GM18517 (cell line): ENCODE measurements at regions not wholly inside any gene's neighbourhood (a gene's known extent, or its start where the extent isn't known, plus 50 kb on each side); places are given as distances from the start of the nearest gene placed in this dataset.

Experiments used
- ATAC-seq: cut with Tn5 transposase; IDR thresholded peaks from one replicate; pipeline ENCODE4 v1.9.1; 2021; ENCODE audit warnings: mild to moderate bottlenecking, moderate library complexity; ENCODE audit not compliant: unreplicated experiment

DNA sequence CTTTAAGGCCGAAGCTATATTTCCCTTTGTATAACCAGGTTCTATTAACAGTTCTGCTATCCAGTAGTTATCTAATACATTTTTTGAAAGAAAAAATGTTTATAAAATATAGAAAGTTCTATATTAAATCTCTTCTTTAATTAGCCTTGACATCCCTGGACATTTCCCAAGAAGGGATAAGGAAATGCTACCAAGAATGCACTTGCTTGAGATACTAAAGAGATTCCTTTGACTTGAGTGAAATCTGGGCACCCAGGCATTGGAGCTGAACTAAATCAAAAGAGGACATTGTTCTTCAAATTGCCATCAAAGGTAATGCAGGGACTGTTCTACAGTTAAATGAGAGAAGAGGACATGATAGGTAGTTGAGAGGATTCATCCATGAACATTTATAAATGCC lies 535.9 kb upstream of the FAT3 start:
- no peak for ATAC-seq

DNA sequence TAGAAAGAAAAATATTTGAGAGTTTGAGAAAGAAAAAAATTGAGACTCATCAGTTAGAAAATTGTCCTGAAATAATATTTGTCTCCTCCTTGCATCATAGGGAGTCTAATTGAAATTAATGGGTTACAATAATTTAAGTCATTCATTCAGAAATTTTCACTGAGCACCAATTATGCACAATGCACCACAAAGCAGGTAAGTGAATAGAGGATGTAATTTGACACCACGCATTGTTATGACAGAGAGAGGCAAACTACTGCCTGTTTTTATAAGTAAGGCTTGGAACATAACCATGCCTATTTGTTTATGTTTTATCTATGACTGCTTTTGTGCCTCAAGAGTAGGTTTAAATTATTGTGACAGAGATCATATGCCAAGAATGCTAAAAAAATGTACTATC lies 537.9 kb upstream of the FAT3 start:
- ATAC-seq, result no peak

DNA sequence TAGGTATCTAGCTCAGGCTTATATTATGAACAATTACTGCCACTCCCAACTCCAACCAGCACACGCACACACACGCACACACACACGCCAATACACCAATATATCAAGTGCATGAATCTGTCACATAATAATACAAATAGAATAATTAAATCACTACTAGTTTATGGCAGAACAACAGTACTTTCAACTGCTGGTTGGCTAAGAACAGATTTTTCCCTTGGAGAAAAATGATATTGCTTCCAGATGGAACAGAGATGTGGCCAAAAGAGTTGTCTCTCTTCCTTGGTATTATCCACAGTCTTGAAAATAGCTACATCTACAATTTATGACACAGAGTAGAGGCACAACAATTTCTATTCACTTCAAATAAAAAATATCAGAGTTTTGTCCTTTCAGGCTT lies 538.3 kb upstream of the FAT3 start:
- no peak for ATAC-seq

DNA sequence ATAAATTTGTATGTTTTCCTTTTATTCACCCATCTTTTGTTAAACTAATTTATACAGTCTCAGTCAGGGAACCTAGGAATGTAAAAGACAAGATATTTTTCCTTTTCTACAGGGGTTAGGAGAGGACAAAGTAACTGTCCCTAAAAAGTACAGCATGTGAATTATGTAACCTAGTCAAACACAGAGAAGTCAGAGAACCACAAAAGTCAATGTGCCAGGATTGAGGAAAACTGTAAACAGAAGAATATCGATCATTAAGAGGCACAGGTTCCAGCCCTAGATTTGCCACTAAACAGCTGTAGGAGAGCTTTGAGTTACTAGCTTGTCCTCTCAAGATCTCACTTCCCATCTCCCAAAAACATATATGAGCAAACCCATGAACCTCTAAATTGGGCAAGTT lies 550.9 kb upstream of the FAT3 start:
- ATAC-seq, result no peak

DNA sequence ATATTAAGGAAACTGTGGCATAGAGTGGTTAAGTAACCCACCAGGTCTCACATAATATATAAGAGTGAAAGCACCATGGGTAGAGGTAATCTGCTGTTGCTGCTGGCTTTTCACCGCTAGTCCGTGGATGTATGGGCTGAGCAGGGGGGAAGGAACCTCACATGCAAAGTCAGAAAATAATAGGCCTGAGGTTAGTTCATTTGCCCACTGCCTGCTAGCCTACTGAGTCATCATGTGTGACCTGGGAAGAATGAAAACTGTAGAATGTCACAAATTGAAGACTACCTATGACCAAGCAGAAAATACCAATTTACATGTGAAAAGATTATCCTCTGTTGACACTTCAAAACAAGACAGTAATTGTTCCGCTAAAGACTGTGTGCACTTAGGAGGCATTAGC lies 560.1 kb upstream of the FAT3 start:
- ATAC-seq, result no peak

DNA sequence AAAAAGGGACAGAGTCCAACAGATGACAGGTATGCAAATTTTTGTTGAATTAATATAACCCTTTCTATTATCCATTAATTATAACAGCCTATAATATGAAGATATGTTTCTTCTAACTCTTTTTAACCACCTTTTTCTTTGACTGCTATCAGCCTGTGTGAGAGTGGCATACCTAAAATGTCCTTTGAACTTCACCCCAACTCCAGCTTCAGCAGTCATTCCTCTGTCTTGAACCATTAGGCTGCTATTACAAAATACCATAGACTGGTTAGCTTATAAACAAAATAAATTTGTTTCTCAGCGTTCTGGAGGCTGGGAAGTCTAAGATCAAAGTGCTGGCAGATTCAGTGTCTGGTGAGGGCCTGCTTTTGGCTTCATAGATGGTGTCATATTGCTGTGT lies 564.6 kb upstream of the FAT3 start:
- no peak for ATAC-seq

DNA sequence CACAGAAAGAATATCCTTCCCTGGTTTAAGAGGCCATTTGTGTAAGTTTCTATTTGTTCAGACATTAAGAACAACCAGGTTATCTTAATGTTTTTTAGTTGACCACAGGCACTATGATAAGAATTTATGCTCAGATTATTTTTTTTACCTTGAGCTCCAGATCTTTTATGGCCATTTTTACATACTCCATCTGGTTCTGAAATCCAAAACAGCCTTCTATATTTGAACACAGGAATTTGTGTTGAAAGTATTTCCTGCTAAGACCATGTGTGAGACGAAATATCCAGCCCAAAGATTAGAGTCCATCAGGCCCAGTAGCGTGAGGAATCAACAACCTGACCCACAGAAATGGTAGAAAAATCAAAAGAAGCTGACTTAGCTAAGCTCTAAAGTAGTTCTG lies 569.9 kb upstream of the FAT3 start:
- no peak for ATAC-seq

DNA sequence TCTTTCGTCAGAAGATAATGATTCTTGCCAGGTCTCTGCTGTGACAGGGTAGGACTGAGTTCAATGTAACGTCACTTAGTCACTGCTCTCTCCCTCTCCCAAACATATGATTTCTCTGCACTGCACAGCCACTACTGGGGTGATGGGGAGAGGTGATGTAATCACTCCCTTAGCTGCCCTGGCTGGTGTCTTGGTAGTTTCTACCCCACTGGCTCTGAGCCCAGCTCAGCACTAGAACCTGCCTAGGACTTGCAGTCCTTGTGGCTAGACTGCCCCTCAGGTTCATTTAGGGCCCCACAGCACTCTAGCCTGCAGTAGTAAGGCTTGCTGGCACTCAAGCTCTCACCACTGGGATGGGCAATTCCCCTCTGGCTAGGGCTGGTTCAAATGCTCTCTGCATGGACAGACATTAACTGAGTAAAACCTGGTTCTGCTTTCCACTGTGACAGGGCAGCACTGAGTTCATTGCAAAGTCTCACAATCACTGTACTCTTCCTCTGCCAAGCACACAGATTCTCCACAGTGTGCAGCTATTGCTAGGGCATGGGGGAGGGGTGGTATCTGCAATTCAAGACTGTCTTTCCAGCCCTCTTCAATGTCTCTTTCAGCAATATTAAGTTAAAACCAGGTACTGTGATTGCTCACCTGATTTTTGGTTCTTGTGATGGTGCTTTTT lies 571.4 kb upstream of the FAT3 start:
- ATAC-seq, result no peak

DNA sequence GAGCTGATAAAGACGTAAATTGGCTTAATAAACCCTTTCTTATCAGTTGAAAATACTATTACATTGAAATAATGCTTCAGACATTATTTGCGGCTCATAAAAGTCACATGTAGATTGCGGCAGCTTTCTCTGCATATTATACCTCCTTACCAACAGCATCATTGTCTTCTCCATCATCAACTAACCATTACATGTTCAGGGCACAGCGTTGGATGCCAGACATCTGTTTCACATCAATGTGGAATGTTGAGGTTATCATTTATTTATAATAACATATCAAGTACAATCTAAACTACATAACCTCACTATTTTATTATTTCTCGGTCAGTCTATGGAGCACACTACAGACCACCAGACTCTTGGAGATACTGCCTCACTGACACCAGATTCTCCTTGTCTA lies 573.8 kb upstream of the FAT3 start:
- ATAC-seq, result no peak

DNA sequence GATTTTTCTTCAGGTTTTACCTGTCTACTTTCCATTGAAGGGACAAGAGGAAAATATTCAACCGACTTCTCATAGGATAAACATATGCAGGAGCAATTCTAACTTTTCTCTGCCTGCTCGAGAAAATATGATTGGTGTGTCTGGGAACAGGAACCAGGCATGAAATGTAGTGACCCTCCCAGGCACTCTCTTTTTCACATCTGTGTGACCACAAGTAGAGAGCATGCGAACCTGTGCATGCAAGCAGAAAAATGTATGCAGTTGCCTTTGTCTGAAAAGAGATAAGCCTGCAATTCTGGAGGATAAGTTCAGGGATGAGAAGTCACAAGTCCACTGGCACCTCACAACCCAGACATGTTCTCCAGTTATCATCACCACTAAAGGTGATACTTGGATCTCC lies 583.5 kb upstream of the FAT3 start:
- ATAC-seq, result no peak

DNA sequence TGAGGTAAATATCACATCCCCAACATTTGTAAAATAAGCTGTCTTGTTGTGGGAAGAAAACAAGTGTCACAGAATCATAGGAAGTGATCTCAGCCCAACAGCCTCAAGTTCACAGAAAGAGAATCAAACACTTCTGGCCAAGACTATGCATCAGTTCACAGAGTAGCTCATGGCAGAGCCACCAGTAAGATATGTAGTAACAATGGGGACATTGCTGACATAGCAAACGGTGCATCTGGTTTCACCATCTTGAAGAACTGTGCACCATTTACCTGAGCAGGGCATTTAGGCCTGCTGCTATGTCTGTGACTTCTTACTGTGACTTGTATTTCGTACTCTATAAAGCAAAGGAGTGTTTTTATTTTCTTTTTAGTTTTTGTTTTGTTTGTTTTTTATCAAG lies 585.3 kb upstream of the FAT3 start:
- no peak for ATAC-seq

DNA sequence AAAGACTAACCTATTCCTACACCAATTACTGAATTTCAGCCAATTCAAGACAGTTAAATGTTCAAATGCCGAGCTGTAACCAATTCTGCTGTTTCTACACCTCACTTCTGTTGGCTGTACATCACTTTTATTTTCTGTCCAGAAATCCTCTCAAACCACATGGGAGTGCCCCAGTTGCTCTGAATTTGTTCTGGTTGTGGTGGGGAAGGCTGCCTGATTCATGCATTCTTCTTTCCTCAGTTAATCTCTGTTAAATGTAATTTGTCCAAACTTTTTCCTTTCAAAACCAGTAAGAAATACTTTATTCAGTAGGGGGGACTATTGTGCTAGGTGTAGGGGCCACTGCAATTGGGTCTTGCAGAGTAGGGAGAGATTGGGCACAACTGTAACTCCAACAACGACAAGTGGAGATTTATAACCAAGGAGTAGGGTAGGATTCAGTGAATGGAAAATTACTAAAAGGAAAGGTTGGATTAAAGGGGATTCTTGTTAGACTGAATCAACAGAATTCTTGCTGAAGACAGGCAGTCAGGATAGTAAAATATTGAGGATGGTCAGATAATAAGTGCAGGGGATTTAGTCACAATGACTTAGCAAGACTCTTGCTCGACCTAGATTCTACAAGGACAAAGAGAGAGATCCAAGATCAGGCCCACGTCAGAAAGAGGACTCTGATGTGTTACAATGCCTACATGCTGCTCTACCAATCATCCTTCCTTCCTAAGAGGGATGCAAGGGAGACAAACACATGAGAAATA lies 593.5 kb upstream of the FAT3 start:
- no peak for ATAC-seq

DNA sequence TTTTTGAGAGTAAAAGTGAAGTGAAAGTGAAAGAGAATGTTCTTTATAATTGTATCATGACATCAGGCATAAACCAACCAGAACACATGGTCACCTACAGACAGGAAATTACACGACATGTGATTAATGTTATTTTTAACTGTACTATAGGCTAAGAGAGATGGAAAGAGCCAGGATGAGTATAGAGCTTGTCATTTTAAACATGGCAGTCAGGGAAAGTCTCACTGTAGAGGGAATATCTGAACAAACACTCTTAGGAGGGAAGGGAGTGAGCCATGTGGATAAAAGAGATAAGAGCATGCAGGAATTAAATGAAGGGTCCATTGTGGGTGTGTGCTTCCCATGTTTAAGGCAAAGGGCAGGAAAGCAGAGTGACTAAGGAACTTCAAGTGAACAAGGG lies 599.1 kb upstream of the FAT3 start:
- no peak for ATAC-seq

DNA sequence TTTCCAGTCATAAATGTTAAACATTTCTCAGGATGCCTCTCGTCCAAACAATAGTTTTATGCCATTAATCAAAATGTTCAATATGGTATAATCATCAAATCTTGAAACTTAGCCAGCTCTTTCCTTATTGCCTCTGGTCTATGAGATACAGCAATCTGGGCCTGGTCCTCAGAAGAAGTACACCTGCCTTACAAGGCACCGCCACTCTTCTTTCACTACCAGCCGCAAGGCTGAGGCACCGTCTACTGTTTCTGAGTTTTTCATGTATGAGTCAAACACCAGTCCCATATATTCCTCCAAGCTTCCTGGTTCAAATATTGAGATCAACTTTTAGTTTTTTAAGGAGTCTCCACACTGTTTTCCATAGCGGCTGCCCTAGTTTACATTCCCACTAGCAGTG lies 600.6 kb upstream of the FAT3 start:
- no peak for ATAC-seq

DNA sequence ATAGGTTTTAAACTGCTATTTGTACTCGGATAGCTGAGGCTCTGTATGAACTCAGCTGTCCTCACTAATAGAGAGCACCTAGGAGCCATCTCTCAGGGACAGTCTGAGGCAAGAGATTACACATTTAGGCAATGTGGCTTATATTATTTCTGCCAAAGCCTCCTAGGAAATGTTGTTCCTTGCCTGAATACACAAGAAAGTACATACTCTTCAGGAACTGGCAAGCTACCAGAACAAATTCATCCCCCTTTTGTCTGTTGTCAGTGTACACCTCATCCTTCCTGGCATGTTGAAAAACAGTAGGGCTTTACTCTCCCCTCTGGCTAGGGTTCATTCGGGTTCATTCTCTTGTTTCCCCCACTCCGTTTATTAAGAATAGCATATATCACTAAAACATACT lies 615.9 kb upstream of the FAT3 start:
- no peak for ATAC-seq

DNA sequence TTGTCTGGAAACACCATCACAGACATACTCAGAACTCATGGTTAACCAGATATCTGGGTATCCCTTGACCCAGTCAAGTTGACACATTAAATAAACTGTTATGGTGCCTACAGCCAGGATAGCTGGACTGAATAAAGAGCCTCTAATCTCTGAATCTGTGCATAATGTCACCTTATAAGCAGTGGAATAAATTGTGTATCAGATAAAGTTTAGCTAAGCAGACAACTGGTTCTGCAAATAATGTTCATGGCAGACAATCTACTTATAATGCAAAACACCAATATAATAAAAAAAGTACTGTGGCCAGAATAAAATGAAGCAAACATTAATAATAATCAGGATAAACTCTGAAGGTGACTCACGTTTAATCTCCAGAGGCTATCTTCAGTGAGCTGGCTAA lies 628.5 kb upstream of the FAT3 start:
- no peak for ATAC-seq

DNA sequence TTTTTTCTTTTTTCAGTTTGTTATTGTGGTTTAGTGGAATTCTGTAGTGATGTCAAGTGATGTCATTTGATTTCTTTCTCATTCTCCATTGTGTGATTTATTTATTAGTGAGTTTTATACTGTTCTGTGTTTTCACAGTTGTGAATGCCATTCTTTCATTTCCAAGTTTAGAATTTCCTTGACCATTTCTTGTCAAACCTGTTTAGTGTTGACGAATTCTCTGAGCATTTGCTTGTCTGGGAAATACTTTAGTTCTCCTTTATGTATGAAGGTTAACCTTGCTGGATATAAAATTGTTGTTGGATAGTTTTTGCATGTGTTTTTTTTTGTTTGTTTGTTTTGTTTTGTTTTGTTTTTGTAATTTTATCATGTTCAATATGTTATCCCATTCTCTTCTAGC lies 633.6 kb upstream of the FAT3 start:
- no peak for ATAC-seq

DNA sequence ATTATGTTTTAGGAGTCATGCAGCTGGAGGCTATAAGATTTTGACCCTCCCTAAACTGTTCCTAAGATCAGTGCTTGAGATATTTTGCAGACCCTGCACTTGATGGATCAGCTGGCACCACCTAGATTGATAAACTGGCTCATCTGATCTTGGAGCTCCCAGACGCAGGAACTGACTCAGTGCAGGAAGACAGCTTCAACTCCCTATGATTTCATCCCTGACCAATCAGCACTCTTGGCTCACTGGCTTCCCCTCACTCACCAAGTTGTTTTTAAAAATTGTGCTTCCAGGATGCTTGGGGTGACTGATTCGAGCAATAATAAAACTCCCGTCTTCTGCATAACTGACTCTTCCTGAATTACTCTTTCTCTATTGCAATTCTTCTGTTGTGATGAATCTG lies 637.5 kb upstream of the FAT3 start:
- no peak for ATAC-seq

DNA sequence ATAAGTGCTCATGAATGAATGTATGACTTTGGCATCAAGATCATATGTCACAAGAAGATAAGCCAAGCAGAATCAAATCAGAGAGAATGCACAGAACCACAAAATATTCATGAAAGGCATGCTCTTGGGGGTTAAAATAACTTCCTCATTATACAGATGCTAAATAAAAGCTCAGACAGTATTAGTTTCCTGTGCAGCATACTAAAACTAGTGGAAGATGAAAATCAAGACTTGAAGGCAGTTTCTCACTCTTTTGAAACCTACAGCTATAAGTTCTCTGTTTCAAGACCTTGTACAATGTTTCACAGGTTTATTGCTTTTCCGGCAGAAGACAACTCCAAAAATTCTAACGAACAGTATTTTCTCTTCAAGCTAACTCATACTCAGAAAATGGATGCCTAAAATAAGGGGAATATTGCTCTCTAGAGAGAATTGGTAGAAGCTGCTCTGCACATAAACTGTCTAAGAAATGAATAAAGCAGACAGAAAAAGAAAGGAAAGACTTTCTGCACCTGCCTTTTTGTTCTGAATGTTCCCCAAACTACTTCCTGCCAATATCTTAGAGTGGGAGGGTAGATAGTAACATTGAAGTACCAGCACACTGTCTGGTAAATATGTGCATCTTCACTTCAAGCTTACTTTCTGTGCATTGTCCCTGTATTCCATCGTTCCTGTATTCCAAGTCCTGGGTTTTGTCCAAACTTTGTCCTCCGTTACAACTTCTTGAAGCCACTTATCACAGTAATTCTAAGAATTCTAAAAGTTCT lies 639.4 kb upstream of the FAT3 start:
- ATAC-seq, result no peak

DNA sequence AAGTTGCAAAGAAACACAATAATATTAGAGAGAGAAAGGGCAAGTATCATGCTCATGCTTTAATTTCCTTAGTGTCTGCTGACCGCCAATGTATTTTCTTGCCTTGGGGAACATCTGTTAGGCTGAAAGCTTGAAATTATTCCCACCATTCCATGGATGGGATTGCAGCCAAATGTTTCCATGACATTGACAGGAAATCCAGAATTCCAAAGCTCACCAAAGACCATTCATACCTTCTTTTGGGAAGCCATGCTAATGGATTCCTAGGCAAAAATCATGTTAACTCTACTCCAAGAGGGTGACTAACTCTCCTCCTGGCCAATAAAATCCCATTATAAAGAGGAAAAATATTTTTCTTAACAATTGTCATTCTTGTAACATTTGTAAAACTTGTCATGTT lies 661.4 kb upstream of the FAT3 start:
- no peak for ATAC-seq

DNA sequence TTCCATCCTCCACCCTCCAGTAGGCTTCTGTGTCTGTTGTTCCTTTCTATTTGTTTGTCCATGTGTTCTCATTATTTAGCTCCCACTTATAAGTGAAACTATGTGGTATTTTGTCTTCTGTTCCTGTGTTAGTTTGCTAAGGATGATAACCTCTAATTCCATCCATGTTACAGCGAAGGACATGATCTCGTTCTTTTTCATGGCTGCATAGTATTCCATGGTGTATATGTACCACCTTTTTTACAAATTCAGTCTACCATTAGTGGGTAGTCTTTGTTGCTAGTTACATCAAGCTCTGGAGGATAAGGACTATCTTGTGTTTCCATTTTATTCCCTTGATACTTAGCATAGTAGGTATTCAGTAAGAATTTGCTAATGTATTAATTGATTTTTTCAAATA lies 664.2 kb upstream of the FAT3 start:
- ATAC-seq, result no peak

DNA sequence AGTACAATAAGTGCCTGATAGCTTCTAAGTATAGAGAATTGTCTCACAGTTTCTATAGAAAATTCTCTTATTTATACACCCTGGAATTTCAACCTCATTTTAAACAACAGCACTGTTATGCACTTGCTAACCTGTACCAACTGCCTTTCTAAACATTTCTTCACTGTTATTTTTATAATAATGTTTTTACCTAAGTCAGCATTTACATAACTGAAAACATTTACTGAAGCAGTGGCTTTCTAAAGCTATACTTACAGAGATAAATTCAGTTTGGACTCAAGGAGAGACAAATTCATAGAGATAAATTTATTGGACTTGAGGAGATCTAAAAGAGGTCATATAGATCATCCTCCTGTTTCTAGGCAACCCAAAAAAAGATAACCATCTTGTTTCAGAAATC lies 686.6 kb upstream of the FAT3 start:
- ATAC-seq, result no peak
